IPS-18a (cell line): ENCODE measurements at regions not wholly inside any gene's neighbourhood (a gene's known extent, or its start where the extent isn't known, plus 50 kb on each side); places are given as distances from the start of the nearest gene placed in this dataset.

Source experiments
- H3K27ac ChIP-seq: one replicate; pipeline ENCODE4 v1.5.1; 2013; ENCODE audit warnings: low read length
- H3K27me3 ChIP-seq: one replicate; pipeline ENCODE4 v1.6.1; 2013; ENCODE audit warnings: mild to moderate bottlenecking, low read length; ENCODE audit not compliant: control insufficient read depth, insufficient read depth
- H3K36me3 ChIP-seq: one replicate; pipeline ENCODE4 v1.6.1; 2013; ENCODE audit warnings: low read depth, low read length; ENCODE audit not compliant: control insufficient read depth
- H3K4me1 ChIP-seq: one replicate; pipeline ENCODE4 v1.6.1; 2013; ENCODE audit warnings: low read depth, low read length; ENCODE audit not compliant: control insufficient read depth
- H3K4me3 ChIP-seq: one replicate; pipeline ENCODE4 v1.5.1; 2013; ENCODE audit warnings: low read length
- H3K9ac ChIP-seq: one replicate; pipeline ENCODE4 v1.6.1; 2013; ENCODE audit warnings: mild to moderate bottlenecking, low read length, moderate library complexity
- H3K9me3 ChIP-seq: one replicate; pipeline ENCODE4 v1.6.1; 2013; ENCODE audit warnings: low read depth, low read length; ENCODE audit not compliant: control insufficient read depth

- no peaks in the 10 kb centered on the region for H3K4me1 ChIP-seq
- no peaks in the 10 kb centered on the region for H3K36me3 ChIP-seq
- H3K27ac ChIP-seq, result no peak overlapping the region
- no peaks in the 10 kb centered on the region for H3K27me3 ChIP-seq
- no peak overlapping the region for H3K4me3 ChIP-seq
- no peaks in the 10 kb centered on the region for H3K9me3 ChIP-seq
- H3K9ac ChIP-seq, result no peak overlapping the region
Measured at GRCh38 chr21:21668198-21668597, 670.0 kb downstream of the NCAM2 start.

GRCh38 chr21:21673959-21674358 is 675.8 kb downstream of the NCAM2 start:
- no peaks in the 10 kb centered on the region for H3K36me3 ChIP-seq
- H3K9ac ChIP-seq, result no peak overlapping the region
- no peak overlapping the region for H3K27ac ChIP-seq
- H3K9me3 ChIP-seq, result no peaks in the 10 kb centered on the region
- H3K27me3 ChIP-seq, result no peaks in the 10 kb centered on the region
- H3K4me1 ChIP-seq, result no peaks in the 10 kb centered on the region
- no peak overlapping the region for H3K4me3 ChIP-seq

DNA sequence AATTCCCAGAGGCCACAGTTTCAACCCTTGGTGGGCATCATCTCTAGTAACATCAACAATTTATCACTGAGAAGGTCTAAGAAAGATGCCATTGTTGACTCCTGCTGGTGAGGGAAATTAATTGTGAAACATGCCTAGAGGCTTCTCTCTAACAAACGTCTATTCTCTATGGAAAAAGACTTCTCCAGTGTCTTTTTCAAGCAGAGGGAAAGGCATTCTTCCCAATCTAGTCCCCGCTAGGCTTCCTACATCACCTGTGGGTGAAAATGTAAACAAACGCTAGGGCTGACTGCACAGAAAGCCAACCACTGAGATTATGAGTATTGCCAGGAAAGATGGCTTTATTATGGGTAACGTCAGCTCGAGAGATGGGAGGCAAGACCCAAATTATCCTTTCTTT is 677.4 kb downstream of the NCAM2 start:
- Histone ChIP-seq H3K27me3 (no peaks in the 10 kb centered on the region), H3K9ac (no peak overlapping the region), H3K9me3 (no peaks in the 10 kb centered on the region), H3K27ac (no peak overlapping the region), H3K36me3 (no peaks in the 10 kb centered on the region), H3K4me3 (no peak overlapping the region), H3K4me1 (no peaks in the 10 kb centered on the region)

DNA sequence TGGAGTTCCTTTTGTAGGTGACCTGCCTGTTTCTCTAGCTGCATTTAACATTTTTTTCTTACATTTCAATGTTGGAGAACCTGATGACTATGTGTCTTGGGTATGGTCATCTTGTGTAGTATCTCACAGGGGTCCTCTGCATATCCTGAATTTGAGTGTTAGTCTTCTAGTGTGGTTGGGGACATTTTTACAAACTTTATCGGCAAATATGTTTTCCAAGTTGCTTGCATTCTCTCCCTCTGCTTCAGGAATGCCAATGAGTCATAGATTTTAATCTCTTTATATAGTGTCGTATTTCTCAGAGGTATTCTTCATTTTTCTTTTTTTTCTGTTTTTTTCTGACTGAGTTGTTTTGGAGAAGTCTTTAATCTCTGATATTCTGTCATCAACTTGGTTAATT is 684.0 kb downstream of the NCAM2 start:
- Histone ChIP-seq H3K9me3 (no peaks in the 10 kb centered on the region), H3K4me1 (no peaks in the 10 kb centered on the region), H3K4me3 (no peak overlapping the region), H3K27me3 (no peaks in the 10 kb centered on the region), H3K36me3 (no peaks in the 10 kb centered on the region), H3K9ac (no peak overlapping the region), H3K27ac (no peak overlapping the region)

DNA sequence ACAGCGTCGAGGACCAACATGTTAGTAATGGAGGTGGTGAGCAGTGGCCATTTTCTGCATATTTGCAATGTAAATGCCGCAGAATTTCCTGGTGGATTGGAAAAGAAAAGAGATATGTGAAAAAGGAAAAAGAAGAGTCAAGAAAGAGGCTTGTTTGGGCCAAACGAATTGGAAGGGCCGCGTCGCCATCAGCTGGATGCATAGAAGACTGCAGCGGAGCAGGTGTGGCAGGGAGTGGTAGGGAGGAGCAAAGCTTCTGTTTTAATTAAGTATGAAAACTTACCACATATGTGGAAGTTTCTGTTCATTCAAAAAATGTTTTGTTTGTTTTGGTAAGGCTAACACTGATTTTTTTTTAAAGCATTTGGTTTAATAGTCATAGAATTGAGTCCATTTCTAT is 690.7 kb downstream of the NCAM2 start:
- H3K9ac ChIP-seq, result no peak overlapping the region
- no peaks in the 10 kb centered on the region for H3K36me3 ChIP-seq
- H3K27me3 ChIP-seq, result no peaks in the 10 kb centered on the region
- H3K4me1 ChIP-seq, result no peaks in the 10 kb centered on the region
- no peak overlapping the region for H3K27ac ChIP-seq
- no peak overlapping the region for H3K4me3 ChIP-seq
- no peaks in the 10 kb centered on the region for H3K9me3 ChIP-seq

- Histone ChIP-seq H3K4me1 (no peaks in the 10 kb centered on the region), H3K27me3 (no peaks in the 10 kb centered on the region), H3K9ac (no peak overlapping the region), H3K27ac (no peak overlapping the region), H3K9me3 (no peaks in the 10 kb centered on the region), H3K4me3 (no peak overlapping the region), H3K36me3 (no peaks in the 10 kb centered on the region)
Measured at GRCh38 chr21:21690068-21690665, 692.0 kb downstream of the NCAM2 start.

DNA sequence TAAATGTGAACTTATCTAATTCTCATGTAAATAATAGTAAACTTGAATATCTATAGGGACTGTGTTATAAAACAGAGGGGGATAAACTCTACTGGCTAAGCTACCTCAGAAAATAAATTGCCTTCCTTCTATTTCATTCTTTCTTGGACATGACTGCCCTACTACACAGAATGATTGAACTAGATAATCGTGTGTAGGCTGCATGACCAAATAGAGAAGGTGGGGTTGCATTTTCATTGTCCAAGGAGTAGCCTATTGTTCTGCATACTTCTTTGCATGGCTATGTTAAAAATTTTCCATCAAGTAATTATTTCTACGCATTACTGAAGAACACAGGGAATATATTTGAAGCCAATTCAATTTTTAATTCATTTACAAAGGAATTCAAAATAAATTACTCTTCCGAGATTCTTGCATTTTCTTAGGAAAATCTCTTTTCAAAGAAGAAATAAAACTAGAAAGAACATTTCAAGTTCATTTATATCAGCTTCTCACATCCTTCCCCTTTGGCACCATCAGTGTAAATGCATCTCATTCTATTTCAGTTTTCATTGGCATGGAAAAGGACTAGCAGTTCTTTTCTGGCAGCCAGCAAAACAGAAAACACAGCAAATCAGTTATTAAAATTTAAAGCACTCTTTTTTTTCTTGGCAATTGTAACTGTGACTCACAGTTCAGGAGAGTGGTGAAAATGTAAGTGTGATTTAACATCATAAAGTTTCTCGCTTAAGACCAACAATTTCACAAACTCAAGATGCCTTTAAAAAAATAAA is 714.7 kb downstream of the NCAM2 start:
- Histone ChIP-seq H3K4me1 (peaks cover 13% of the 10 kb centered on the region), H3K4me3 (no peak overlapping the region), H3K9ac (no peak overlapping the region), H3K27ac (no peak overlapping the region), H3K9me3 (no peaks in the 10 kb centered on the region), H3K36me3 (no peaks in the 10 kb centered on the region), H3K27me3 (no peaks in the 10 kb centered on the region)

DNA sequence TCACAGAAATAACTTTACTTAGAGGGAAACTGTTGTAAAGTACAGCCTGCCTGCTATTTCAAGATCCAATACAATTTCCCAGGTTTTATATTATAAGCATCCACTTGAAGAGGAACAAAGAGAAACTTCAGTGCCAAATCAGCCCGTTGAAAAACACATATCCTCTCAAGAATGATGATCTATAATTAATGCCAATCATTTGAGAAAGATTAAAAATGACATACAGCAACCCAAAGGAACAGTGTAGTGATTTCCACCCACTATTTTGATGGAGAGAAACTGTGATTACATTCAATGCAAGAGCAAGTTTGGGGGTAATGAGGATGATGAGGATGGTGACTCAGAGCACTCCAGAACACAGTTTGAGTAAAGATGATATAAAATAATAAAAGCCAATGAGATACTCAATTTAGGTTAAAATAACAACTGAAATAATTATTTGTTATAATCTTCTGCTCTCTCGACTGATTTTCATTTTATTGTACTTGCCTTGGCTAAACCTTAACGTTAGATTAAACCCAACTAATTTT is 715.5 kb downstream of the NCAM2 start:
- H3K27ac ChIP-seq, result no peak overlapping the region
- H3K36me3 ChIP-seq, result no peaks in the 10 kb centered on the region
- no peaks in the 10 kb centered on the region for H3K9me3 ChIP-seq
- no peak overlapping the region for H3K9ac ChIP-seq
- peaks cover 13% of the 10 kb centered on the region for H3K4me1 ChIP-seq
- H3K4me3 ChIP-seq, result no peak overlapping the region
- H3K27me3 ChIP-seq, result no peaks in the 10 kb centered on the region

DNA sequence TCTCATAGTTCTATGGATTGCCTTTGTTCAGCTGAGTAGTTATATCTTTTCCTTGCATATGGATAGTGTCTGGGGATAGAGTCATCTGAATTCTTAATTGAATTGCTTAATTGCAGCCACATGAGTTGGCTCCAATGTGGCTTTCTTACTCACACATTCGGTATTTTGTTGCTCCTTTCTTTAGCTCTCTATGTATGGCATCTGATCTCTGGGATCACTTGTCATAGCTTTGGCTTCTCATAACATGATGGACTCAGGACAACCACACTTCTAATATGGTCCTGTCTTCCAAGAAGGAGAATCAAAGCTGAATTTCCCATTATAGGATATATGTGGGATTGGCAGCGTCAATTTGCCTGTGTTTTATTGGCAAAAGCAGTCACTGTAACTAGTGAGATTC is 716.2 kb downstream of the NCAM2 start:
- Histone ChIP-seq H3K27me3 (no peaks in the 10 kb centered on the region), H3K9me3 (no peaks in the 10 kb centered on the region), H3K9ac (no peak overlapping the region), H3K36me3 (no peaks in the 10 kb centered on the region), H3K27ac (no peak overlapping the region), H3K4me3 (no peak overlapping the region), H3K4me1 (peaks cover 13% of the 10 kb centered on the region)

DNA sequence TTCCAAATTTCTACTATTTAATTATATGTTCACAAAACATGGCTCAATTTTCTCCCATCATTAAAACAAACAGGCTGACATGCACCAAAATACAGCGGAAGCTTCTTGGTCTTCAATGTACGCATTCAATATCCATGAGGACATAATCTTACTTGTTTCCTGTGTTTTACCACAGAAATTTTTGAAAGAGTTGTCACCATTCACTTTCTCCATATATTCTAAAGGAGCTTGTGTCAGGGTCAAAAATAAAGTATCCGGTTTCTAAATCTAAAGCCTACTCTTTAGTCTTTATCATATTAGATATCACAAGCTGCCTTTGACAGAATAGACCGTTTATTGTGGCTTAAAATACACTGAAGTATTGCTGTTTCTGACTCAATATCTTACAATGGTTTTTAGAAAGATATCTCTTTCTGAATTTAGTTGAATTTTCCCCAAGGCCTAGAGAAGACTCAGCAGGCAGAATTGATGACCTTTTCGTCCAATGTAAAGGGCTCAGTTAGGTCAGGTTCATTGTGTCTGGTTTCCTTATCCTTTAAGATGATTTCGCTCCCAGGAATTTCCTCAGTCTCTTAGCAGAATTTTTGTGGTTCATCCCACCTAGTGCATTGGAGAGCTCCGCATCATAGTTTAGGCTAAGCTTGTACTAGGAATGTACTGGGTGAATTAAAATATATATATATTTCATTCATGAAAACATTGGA is 717.2 kb downstream of the NCAM2 start:
- Histone ChIP-seq H3K9me3 (no peaks in the 10 kb centered on the region), H3K27ac (no peak overlapping the region), H3K4me1 (peaks cover 13% of the 10 kb centered on the region), H3K9ac (no peak overlapping the region), H3K4me3 (no peak overlapping the region), H3K36me3 (no peaks in the 10 kb centered on the region), H3K27me3 (no peaks in the 10 kb centered on the region)

DNA sequence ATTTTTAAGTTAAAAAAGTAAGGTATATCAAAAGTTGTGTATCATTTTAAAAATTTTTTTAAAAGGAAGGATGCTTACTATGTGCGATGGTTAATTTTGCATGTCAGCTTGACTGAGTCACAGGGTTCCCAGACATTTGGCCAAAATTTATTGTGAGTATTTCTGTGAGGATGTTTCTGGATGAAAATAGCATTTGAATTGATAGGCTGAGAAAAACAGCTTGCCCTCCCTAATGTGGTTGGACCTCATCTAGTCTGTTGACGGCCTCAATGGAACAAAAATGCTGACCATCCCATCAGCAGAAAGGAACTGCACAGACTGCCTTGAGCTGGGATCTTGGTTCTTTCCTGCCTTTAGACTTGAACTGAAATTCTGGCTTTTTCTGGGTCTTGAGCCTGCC is 724.5 kb downstream of the NCAM2 start:
- Histone ChIP-seq H3K27me3 (no peaks in the 10 kb centered on the region), H3K9ac (no peak overlapping the region), H3K4me1 (no peaks in the 10 kb centered on the region), H3K27ac (no peak overlapping the region), H3K36me3 (no peaks in the 10 kb centered on the region), H3K9me3 (no peaks in the 10 kb centered on the region), H3K4me3 (no peak overlapping the region)
